Panc1 (cell line): ENCODE measurements at regions not wholly inside any gene's neighbourhood (a gene's known extent, or its start where the extent isn't known, plus 50 kb on each side); places are given as distances from the start of the nearest gene placed in this dataset.

ENCODE experiments used
- ATAC-seq: fragments of 200-7000 bp; cut with Tn5 transposase; 2 replicates; pipeline ENCODE4 v1.9.1; 2020; ENCODE audit warnings: mild to moderate bottlenecking, moderate library complexity
- BruUV-seq: library from RNA; stranded (reverse); fragments of 400-500 nt; replicated peaks from 2 replicates; lab custom pipeline; 2021; lab: Mats Ljungman, UMichigan
- CTCF ChIA-PET: fragments of 300-600 bp; sonication (Branson Sonifier 250); formaldehyde crosslinking; loops from one replicate; lab custom pipeline; 2022; ENCODE audit warnings: antibody characterized with exemption; lab: Charles Lee
- POLR2A ChIA-PET: fragments of 300-600 bp; sonication (Branson Sonifier 250); formaldehyde crosslinking; loops from one replicate; lab custom pipeline; 2022; ENCODE audit warnings: antibody characterized with exemption; lab: Charles Lee
- DNase-seq: peaks from one replicate; pipeline ENCODE4 v3.0.0-alpha.2; 2010; ENCODE audit warnings: low read depth, low spot score
- H3K27ac ChIP-seq: 2 replicates; pipeline ENCODE4 v1.5.1; 2011; ENCODE audit warnings: mild to moderate bottlenecking, low read length, inconsistent platforms
- H3K27me3 ChIP-seq: fragments of 200-500 bp; sonication (Bioruptor generic); 2 replicates; pipeline ENCODE4 v1.6.0; 2014; ENCODE audit warnings: low read length, inconsistent platforms; ENCODE audit not compliant: control insufficient read depth, insufficient read depth
- H3K36me3 ChIP-seq: fragments of 200-500 bp; sonication (Bioruptor generic); 2 replicates; pipeline ENCODE4 v1.5.1; 2014; ENCODE audit warnings: inconsistent platforms, mild to moderate bottlenecking, low read length, moderate library complexity; ENCODE audit not compliant: control insufficient read depth, insufficient read depth
- H3K4me1 ChIP-seq: 2 replicates; pipeline ENCODE4 v1.5.1; 2011; ENCODE audit warnings: inconsistent platforms, mild to moderate bottlenecking, low read length, moderate library complexity; ENCODE audit not compliant: control insufficient read depth, insufficient read depth
- H3K4me3 ChIP-seq, 2 experiments: 2 replicates each; pipeline ENCODE4 v1.5.1; 2011 to 2012; ENCODE audit warnings: low read depth in 2 of 2, low read length in 2 of 2, mild to moderate bottlenecking in 2 of 2, inconsistent platforms in 1 of 2, moderate library complexity in 1 of 2
- H3K9me3 ChIP-seq: fragments of 200-500 bp; sonication (Bioruptor generic); 2 replicates; pipeline ENCODE4 v1.5.1; 2014; ENCODE audit warnings: low read depth, mild to moderate bottlenecking, inconsistent platforms, low read length, moderate library complexity; ENCODE audit not compliant: control insufficient read depth, insufficient read depth
- POLR2AphosphoS5 ChIP-seq: IDR thresholded peaks from 2 replicates; pipeline ENCODE4 v1.6.1; 2012; ENCODE audit warnings: mild to moderate bottlenecking, low read depth, low read length, moderate library complexity
- SIN3A ChIP-seq: IDR thresholded peaks from 2 replicates; pipeline ENCODE4 v1.6.1; 2012; ENCODE audit warnings: low read depth, mild to moderate bottlenecking, low read length, moderate library complexity, borderline replicate concordance; ENCODE audit not compliant: insufficient read depth
- TCF7L2 ChIP-seq: IDR thresholded peaks from 2 replicates; pipeline ENCODE4 v1.6.1; 2011; ENCODE audit warnings: mild to moderate bottlenecking, low read depth, low read length, inconsistent platforms
- in situ Hi-C: cut with HindIII; loops from 2 replicates; pipeline ENCODE4 v1.10.0; 2016; ENCODE audit warnings: low sequenced_read_pairs, low pct_unique_long_range_greater_than_20kb
- intact Hi-C: fragments of 100-400 bp; cut with micrococcal nuclease; formaldehyde crosslinking; loops from one replicate; pipeline ENCODE4 v1.10.0; 2022; ENCODE audit not compliant: unreplicated experiment
- TF ChIP-seq, protein P1 (sequence below), 2 experiments: IDR thresholded peaks; 2 replicates each; pipeline ENCODE4 v1.6.1; 2011 to 2012; ENCODE audit warnings: low read depth in 2 of 2, control low read depth in 1 of 2, low read length in 1 of 2, mild to moderate bottlenecking in 1 of 2, moderate library complexity in 1 of 2; ENCODE audit not compliant: insufficient read depth in 1 of 2
- TF ChIP-seq, protein P2 (sequence below): fragments of 450-650 bp; IDR thresholded peaks from 2 replicates; pipeline ENCODE4 v1.5.1; 2017; ENCODE audit warnings: mild to moderate bottlenecking

DNA sequence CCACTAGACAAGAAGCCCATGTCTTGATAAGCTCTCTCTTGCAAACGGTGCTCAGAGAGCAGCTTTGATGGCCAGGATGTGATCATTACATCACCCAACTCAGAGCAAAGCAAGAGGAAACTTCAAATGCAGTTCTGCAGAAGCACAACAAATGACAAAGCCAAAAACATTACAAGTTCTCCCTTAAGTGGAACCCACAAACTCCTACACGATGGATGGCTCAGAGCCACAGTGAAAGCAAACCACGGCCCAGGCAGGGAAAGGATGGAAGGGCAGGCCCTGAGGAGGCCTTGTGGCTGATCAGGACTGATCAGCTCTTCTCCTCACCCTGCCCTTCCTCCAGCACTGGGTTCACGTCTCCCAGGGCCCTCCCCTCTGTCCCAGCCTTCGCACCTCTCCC lies 326.4 kb downstream of the EIPR1 start:
- DNase-seq (no peak), ATAC-seq (no peak)
- in situ Hi-C loops (no loop called here), intact Hi-C loops (no loop called here)
- POLR2A ChIA-PET = no interaction called here
- Histone ChIP-seq H3K27me3 (peaks cover 3% of the 10 kb centered on the region; the same call in 1 of the 2 replicates), H3K4me3 (no peak overlapping the region), H3K36me3 (no peaks in the 10 kb centered on the region), H3K9me3 (no peaks in the 10 kb centered on the region), H3K4me1 (no peaks in the 10 kb centered on the region), H3K27ac (no peak overlapping the region)
- no peak for TF ChIP-seq SIN3A
- TF ChIP-seq POLR2AphosphoS5 = no peak
- TF ChIP-seq, protein P1, sequence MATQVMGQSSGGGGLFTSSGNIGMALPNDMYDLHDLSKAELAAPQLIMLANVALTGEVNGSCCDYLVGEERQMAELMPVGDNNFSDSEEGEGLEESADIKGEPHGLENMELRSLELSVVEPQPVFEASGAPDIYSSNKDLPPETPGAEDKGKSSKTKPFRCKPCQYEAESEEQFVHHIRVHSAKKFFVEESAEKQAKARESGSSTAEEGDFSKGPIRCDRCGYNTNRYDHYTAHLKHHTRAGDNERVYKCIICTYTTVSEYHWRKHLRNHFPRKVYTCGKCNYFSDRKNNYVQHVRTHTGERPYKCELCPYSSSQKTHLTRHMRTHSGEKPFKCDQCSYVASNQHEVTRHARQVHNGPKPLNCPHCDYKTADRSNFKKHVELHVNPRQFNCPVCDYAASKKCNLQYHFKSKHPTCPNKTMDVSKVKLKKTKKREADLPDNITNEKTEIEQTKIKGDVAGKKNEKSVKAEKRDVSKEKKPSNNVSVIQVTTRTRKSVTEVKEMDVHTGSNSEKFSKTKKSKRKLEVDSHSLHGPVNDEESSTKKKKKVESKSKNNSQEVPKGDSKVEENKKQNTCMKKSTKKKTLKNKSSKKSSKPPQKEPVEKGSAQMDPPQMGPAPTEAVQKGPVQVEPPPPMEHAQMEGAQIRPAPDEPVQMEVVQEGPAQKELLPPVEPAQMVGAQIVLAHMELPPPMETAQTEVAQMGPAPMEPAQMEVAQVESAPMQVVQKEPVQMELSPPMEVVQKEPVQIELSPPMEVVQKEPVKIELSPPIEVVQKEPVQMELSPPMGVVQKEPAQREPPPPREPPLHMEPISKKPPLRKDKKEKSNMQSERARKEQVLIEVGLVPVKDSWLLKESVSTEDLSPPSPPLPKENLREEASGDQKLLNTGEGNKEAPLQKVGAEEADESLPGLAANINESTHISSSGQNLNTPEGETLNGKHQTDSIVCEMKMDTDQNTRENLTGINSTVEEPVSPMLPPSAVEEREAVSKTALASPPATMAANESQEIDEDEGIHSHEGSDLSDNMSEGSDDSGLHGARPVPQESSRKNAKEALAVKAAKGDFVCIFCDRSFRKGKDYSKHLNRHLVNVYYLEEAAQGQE (IDR thresholded peaks at IDR 0.05; ENCODE audit: insufficient read depth in 1 of 2, low read depth in 2 of 2, low read length in 1 of 2) = no peak
- TF ChIP-seq, protein P2, sequence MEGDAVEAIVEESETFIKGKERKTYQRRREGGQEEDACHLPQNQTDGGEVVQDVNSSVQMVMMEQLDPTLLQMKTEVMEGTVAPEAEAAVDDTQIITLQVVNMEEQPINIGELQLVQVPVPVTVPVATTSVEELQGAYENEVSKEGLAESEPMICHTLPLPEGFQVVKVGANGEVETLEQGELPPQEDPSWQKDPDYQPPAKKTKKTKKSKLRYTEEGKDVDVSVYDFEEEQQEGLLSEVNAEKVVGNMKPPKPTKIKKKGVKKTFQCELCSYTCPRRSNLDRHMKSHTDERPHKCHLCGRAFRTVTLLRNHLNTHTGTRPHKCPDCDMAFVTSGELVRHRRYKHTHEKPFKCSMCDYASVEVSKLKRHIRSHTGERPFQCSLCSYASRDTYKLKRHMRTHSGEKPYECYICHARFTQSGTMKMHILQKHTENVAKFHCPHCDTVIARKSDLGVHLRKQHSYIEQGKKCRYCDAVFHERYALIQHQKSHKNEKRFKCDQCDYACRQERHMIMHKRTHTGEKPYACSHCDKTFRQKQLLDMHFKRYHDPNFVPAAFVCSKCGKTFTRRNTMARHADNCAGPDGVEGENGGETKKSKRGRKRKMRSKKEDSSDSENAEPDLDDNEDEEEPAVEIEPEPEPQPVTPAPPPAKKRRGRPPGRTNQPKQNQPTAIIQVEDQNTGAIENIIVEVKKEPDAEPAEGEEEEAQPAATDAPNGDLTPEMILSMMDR = no peak
- TF ChIP-seq TCF7L2 = no peak
- CTCF ChIA-PET = no interaction called here
- no TSS peak for BruUV-seq

DNA sequence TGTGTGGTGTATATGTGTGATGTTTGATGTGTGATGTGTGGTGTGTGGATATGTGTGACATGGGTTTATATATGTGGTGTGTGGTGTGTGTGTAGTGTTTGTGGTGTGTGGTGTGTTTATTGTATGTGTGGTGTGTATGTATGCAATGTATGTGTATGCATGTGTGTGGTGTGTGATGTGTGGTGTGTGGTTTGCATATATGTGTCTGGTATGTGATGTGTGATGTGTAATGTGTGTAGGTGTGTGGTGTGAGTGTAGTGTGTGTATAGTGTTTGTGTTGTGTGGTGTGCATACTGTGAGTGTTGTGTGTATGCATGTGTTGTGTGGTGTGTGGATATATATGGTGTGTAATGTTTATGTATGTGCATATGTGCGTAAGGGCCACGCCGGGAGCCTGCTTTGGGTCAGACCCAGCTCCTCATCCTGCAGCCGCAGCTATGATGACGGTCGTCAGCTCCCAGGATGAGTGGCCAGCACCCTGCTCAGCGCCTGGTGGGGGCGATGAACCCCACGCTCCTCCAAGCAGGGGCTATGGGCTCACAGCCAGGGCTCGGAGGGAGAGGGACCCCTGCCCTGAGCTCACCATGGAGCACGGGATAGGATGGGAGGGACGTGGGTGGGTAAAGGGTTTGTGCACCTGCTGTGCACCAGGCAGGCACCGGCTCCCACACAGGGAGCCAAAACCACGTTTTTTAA lies 331.3 kb downstream of the EIPR1 start:
- BruUV-seq = no TSS peak
- Histone ChIP-seq H3K36me3 (no peaks in the 10 kb centered on the region), H3K9me3 (no peaks in the 10 kb centered on the region), H3K27me3 (no peaks in the 10 kb centered on the region), H3K27ac (no peak overlapping the region), H3K4me3 (no peak overlapping the region), H3K4me1 (no peaks in the 10 kb centered on the region)
- POLR2A ChIA-PET = no interaction called here
- TF ChIP-seq TCF7L2 (no peak), POLR2AphosphoS5 (no peak), SIN3A (no peak)
- TF ChIP-seq, protein P2 = no peak
- TF ChIP-seq, protein P1 (IDR thresholded peaks at IDR 0.05; ENCODE audit: insufficient read depth in 1 of 2, low read depth in 2 of 2, low read length in 1 of 2) = no peak
- in situ Hi-C loops = no loop called here
- ATAC-seq (no peak), DNase-seq (no peak)
- intact Hi-C loops = no loop called here
- CTCF ChIA-PET = no interaction called here
